ENCODE measurements at regions not wholly inside any gene's neighbourhood (a gene's known extent, or its start where the extent isn't known, plus 50 kb on each side); places are given as distances from the start of the nearest gene placed in this dataset.

GRCh38 chr2:143819764-143820163, 690.5 kb downstream of the ARHGAP15 start:
- Histone ChIP-seq H3K9me2 (replicated peaks; ENCODE audit: insufficient read depth, low read length) (no peaks in the 10 kb centered on the region), H3K4me2 (ENCODE audit: low read depth, low read length, poor library complexity, severe bottlenecking) (no peak overlapping the region), H3K4me3 (ENCODE audit: insufficient read depth, low read length, poor library complexity, severe bottlenecking) (no peak overlapping the region), H4K20me1 (ENCODE audit: low read depth, low read length) (no peaks in the 10 kb centered on the region), H3F3A (ENCODE audit: insufficient read depth) (no peaks in the 10 kb centered on the region), H3K9ac (ENCODE audit: low read length) (no peak overlapping the region), H3K27me3 (ENCODE audit: low read length) (no peaks in the 10 kb centered on the region), H3K36me3 (ENCODE audit: low read length) (no peaks in the 10 kb centered on the region), H3K9me3 (ENCODE audit: insufficient read depth, low read length) (no peaks in the 10 kb centered on the region), H2AFZ (ENCODE audit: low read depth, low read length, severe bottlenecking) (no peak overlapping the region), H3K79me2 (ENCODE audit: insufficient read depth, low read length) (no peaks in the 10 kb centered on the region), H3K27ac (ENCODE audit: low read depth, low read length) (no peak overlapping the region)
- no peak for TF ChIP-seq CTCF (IDR thresholded peaks at IDR 0.05; ENCODE audit: insufficient read depth, low read length, poor library complexity, severe bottlenecking)
- no peak for TF ChIP-seq EZH2phosphoT487 (conservative IDR thresholded peaks at IDR 0.05; ENCODE audit: low read length)

GRCh38 chr2:143819190-143819735, 690.0 kb downstream of the ARHGAP15 start:
- Histone ChIP-seq H3F3A (ENCODE audit: insufficient read depth) (no peaks in the 10 kb centered on the region), H4K20me1 (ENCODE audit: low read depth, low read length) (no peaks in the 10 kb centered on the region), H3K79me2 (ENCODE audit: insufficient read depth, low read length) (no peaks in the 10 kb centered on the region), H3K27me3 (ENCODE audit: low read length) (no peaks in the 10 kb centered on the region), H3K9me3 (ENCODE audit: insufficient read depth, low read length) (no peaks in the 10 kb centered on the region), H2AFZ (ENCODE audit: low read depth, low read length, severe bottlenecking) (no peak overlapping the region), H3K9me2 (replicated peaks; ENCODE audit: insufficient read depth, low read length) (no peaks in the 10 kb centered on the region), H3K4me3 (ENCODE audit: insufficient read depth, low read length, poor library complexity, severe bottlenecking) (no peak overlapping the region), H3K4me2 (ENCODE audit: low read depth, low read length, poor library complexity, severe bottlenecking) (no peak overlapping the region), H3K27ac (ENCODE audit: low read depth, low read length) (no peak overlapping the region), H3K9ac (ENCODE audit: low read length) (no peak overlapping the region), H3K36me3 (ENCODE audit: low read length) (no peaks in the 10 kb centered on the region)
- no peak for TF ChIP-seq EZH2phosphoT487 (conservative IDR thresholded peaks at IDR 0.05; ENCODE audit: low read length)
- TF ChIP-seq CTCF (IDR thresholded peaks at IDR 0.05; ENCODE audit: insufficient read depth, low read length, poor library complexity, severe bottlenecking), result no peak

Measured in SU-DHL-6 (cell line).